Loucy (cell line): ENCODE measurements at regions not wholly inside any gene's neighbourhood (a gene's known extent, or its start where the extent isn't known, plus 50 kb on each side); places are given as distances from the start of the nearest gene placed in this dataset.

Experiments
- H2AFZ ChIP-seq: fragments of 200-600 bp; sonication (generic); 2 replicates; pipeline ENCODE4 v1.6.0; 2016; ENCODE audit warnings: antibody characterized with exemption, mild to moderate bottlenecking, low read length, moderate library complexity
- H3F3A ChIP-seq: fragments of 200-600 bp; 2 replicates; pipeline ENCODE4 v1.6.0; 2016; ENCODE audit warnings: antibody characterized with exemption, low read depth, mild to moderate bottlenecking
- H3K27me3 ChIP-seq: fragments of 200-600 bp; sonication (generic); 2 replicates; pipeline ENCODE4 v1.6.1; 2014; ENCODE audit warnings: low read length, mild to moderate bottlenecking; ENCODE audit not compliant: insufficient read depth, poor library complexity, severe bottlenecking
- H3K36me3 ChIP-seq: fragments of 200-600 bp; sonication (generic); 2 replicates; pipeline ENCODE4 v1.6.1; 2016; ENCODE audit warnings: low read length; ENCODE audit not compliant: insufficient read depth
- H3K4me1 ChIP-seq: fragments of 200-600 bp; sonication (generic); 2 replicates; pipeline ENCODE4 v1.5.1; 2014; ENCODE audit warnings: low read length, mild to moderate bottlenecking; ENCODE audit not compliant: insufficient read depth, poor library complexity, severe bottlenecking
- H3K4me2 ChIP-seq: fragments of 200-600 bp; sonication (generic); 2 replicates; pipeline ENCODE4 v1.6.0; 2014; ENCODE audit warnings: antibody characterized with exemption, low read length, low read depth, mild to moderate bottlenecking; ENCODE audit not compliant: poor library complexity, severe bottlenecking
- H3K4me3 ChIP-seq: fragments of 200-600 bp; sonication (generic); 2 replicates; pipeline ENCODE4 v1.5.1; 2014; ENCODE audit warnings: low read length, mild to moderate bottlenecking, mixed read lengths; ENCODE audit not compliant: poor library complexity, severe bottlenecking
- H3K79me2 ChIP-seq: fragments of 200-600 bp; sonication (generic); 2 replicates; pipeline ENCODE4 v1.6.1; 2014; ENCODE audit warnings: low read length; ENCODE audit not compliant: insufficient read depth
- H3K9ac ChIP-seq: fragments of 200-600 bp; sonication (generic); 2 replicates; pipeline ENCODE4 v1.6.0; 2014; ENCODE audit warnings: mild to moderate bottlenecking, low read depth, low read length, moderate library complexity; ENCODE audit not compliant: poor library complexity, severe bottlenecking
- H3K9me2 ChIP-seq: fragments of 200-600 bp; sonication (generic); replicated peaks from 2 replicates; pipeline ENCODE4 v1.6.1; 2016; ENCODE audit warnings: low read depth, low read length, mixed read lengths
- H3K9me3 ChIP-seq: fragments of 200-600 bp; sonication (generic); 2 replicates; pipeline ENCODE4 v1.6.1; 2014; ENCODE audit warnings: mild to moderate bottlenecking, antibody characterized with exemption, low read length, low read depth; ENCODE audit not compliant: insufficient read depth
- H4K20me1 ChIP-seq: fragments of 200-600 bp; sonication (generic); 2 replicates; pipeline ENCODE4 v1.6.0; 2014; ENCODE audit warnings: antibody characterized with exemption, low read length, mild to moderate bottlenecking; ENCODE audit not compliant: insufficient read depth, poor library complexity, severe bottlenecking
- EZH2phosphoT487 ChIP-seq: fragments of 200-600 bp; IDR thresholded peaks from 2 replicates; pipeline ENCODE4 v1.6.1; 2018; ENCODE audit warnings: antibody characterized with exemption, mild to moderate bottlenecking, moderate library complexity, borderline replicate concordance
- TF ChIP-seq, protein P1 (sequence below): fragments of 200-600 bp; sonication (generic); conservative IDR thresholded peaks from 2 replicates; pipeline ENCODE4 v1.5.1; 2014; ENCODE audit warnings: mild to moderate bottlenecking, antibody characterized with exemption, low read length

DNA sequence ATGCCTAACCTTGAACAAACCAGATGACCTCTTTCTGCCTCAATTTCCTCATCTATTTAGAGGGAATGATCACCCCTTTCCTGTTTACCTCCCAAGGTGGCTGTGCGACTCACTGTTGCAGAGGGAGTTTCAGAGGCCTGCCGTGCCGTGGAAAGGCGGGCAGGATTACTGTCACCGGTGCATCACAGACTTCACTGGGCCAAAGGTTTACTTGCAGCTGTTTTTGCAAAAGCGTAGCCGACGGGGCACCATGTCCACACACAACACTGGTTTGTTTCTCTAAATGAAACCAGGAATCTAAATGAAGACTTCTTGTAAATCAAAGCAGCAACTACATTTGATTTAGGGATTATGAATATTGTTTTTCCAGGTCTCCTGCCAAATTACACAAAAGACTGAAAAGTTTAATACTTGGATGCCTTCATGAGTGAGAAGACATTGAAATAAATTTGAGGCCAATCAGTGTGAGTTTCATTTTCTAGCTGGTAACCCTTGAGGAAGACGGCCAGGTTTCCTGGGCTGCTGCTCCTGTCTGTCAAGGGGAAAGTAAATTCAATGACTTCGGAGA lies 696.1 kb upstream of the TMEM132C start:
- H2AFZ ChIP-seq: no peak overlapping the region

DNA sequence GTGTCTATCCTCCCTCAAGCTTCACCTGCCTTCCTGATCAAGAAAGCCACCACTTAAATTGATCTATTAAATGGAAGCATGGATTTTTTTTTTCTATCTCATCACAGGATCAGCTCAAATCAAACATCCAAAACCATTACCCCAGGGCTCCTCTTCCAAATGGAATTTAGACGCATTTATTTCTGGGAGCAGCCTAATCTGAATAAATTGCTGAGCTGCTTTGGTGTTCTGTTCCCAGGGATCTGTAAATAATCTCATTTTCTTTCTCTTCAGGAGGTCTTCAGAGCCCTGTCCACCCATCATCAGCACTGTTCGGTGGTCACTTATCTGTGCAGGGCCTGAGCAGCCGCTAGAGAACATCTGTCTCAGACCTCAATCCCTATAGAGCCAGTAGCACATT lies 695.4 kb upstream of the TMEM132C start:
- Histone ChIP-seq H3K9ac (no peak overlapping the region), H3K9me2 (no peaks in the 10 kb centered on the region), H3K36me3 (no peaks in the 10 kb centered on the region), H3K27me3 (no peaks in the 10 kb centered on the region), H2AFZ (no peak overlapping the region), H3K4me1 (no peaks in the 10 kb centered on the region), H3K9me3 (no peaks in the 10 kb centered on the region), H3K4me3 (no peak overlapping the region), H3F3A (no peaks in the 10 kb centered on the region), H3K79me2 (no peaks in the 10 kb centered on the region), H3K4me2 (no peak overlapping the region), H4K20me1 (no peaks in the 10 kb centered on the region)
- no peak for TF ChIP-seq EZH2phosphoT487
- TF ChIP-seq, protein P1, sequence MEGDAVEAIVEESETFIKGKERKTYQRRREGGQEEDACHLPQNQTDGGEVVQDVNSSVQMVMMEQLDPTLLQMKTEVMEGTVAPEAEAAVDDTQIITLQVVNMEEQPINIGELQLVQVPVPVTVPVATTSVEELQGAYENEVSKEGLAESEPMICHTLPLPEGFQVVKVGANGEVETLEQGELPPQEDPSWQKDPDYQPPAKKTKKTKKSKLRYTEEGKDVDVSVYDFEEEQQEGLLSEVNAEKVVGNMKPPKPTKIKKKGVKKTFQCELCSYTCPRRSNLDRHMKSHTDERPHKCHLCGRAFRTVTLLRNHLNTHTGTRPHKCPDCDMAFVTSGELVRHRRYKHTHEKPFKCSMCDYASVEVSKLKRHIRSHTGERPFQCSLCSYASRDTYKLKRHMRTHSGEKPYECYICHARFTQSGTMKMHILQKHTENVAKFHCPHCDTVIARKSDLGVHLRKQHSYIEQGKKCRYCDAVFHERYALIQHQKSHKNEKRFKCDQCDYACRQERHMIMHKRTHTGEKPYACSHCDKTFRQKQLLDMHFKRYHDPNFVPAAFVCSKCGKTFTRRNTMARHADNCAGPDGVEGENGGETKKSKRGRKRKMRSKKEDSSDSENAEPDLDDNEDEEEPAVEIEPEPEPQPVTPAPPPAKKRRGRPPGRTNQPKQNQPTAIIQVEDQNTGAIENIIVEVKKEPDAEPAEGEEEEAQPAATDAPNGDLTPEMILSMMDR: no peak

More for the DNA sequence above, 696.1 kb upstream of the TMEM132C start:
- Histone ChIP-seq H3K9me2 (no peaks in the 10 kb centered on the region), H3K27me3 (no peaks in the 10 kb centered on the region), H4K20me1 (no peaks in the 10 kb centered on the region), H3K79me2 (no peaks in the 10 kb centered on the region), H3K9me3 (no peaks in the 10 kb centered on the region), H3K9ac (no peak overlapping the region), H3K4me3 (no peak overlapping the region), H3K36me3 (no peaks in the 10 kb centered on the region), H3F3A (no peaks in the 10 kb centered on the region), H3K4me2 (no peak overlapping the region), H3K4me1 (no peaks in the 10 kb centered on the region)
- TF ChIP-seq, protein P1: no peak

- Histone ChIP-seq H3K9me2 (no peaks in the 10 kb centered on the region), H4K20me1 (no peaks in the 10 kb centered on the region), H3K4me3 (no peak overlapping the region), H3K27me3 (no peaks in the 10 kb centered on the region), H3K36me3 (no peaks in the 10 kb centered on the region), H2AFZ (no peak overlapping the region), H3F3A (no peaks in the 10 kb centered on the region), H3K9me3 (no peaks in the 10 kb centered on the region), H3K9ac (no peak overlapping the region), H3K4me1 (no peaks in the 10 kb centered on the region), H3K79me2 (no peaks in the 10 kb centered on the region), H3K4me2 (no peak overlapping the region)
- TF ChIP-seq, protein P1: no peak
- TF ChIP-seq EZH2phosphoT487: no peak
Measured at GRCh38 chr12:127579446-127579845, 687.5 kb upstream of the TMEM132C start.
